Glutamatergic neuron (in vitro differentiated cells): ENCODE measurements at regions not wholly inside any gene's neighbourhood (a gene's known extent, or its start where the extent isn't known, plus 50 kb on each side); places are given as distances from the start of the nearest gene placed in this dataset.
"Not testable (repeated sequence)": the region's sequence is repeated elsewhere in the genome, so short reads cannot be mapped to it uniquely, and the experiment has no call there.

Experiments used
- DNase-seq: peaks from one replicate; pipeline ENCODE4 v3.0.0; 2022
- H3K27ac Mint-ChIP-seq: one replicate; pipeline ENCODE4 v1.8.0; 2020; ENCODE audit warnings: mild to moderate bottlenecking, mixed read lengths, inconsistent platforms; ENCODE audit not compliant: unreplicated experiment
- H3K27me3 Mint-ChIP-seq: one replicate; pipeline ENCODE4 v1.8.0; 2020; ENCODE audit warnings: mild to moderate bottlenecking, moderate library complexity, mixed read lengths, inconsistent platforms; ENCODE audit not compliant: unreplicated experiment
- H3K36me3 Mint-ChIP-seq: one replicate; pipeline ENCODE4 v1.8.0; 2020; ENCODE audit warnings: mild to moderate bottlenecking, mixed read lengths, inconsistent platforms; ENCODE audit not compliant: unreplicated experiment
- H3K4me1 Mint-ChIP-seq: one replicate; pipeline ENCODE4 v1.8.0; 2020; ENCODE audit warnings: mild to moderate bottlenecking, low read depth, mixed read lengths, inconsistent platforms; ENCODE audit not compliant: unreplicated experiment
- H3K4me3 Mint-ChIP-seq: one replicate; pipeline ENCODE4 v1.8.0; 2020; ENCODE audit warnings: mild to moderate bottlenecking, mixed read lengths, inconsistent platforms; ENCODE audit not compliant: unreplicated experiment
- H3K9me3 Mint-ChIP-seq: one replicate; pipeline ENCODE4 v1.8.0; 2020; ENCODE audit warnings: mild to moderate bottlenecking, moderate library complexity, mixed read lengths, inconsistent platforms; ENCODE audit not compliant: unreplicated experiment
- TF ChIP-seq, protein P1 (sequence below): fragments of 200-600 bp; sonication (generic); IDR thresholded peaks from one replicate; pipeline ENCODE4 v1.5.0; 2021; ENCODE audit not compliant: partially characterized antibody, unreplicated experiment

- Mint-ChIP-seq H3K27ac (no peak overlapping the region), H3K4me3 (no peak overlapping the region), H3K27me3 (no peaks in the 10 kb centered on the region), H3K4me1 (no peaks in the 10 kb centered on the region), H3K9me3 (no peaks in the 10 kb centered on the region), H3K36me3 (no peaks in the 10 kb centered on the region)
- no peak for DNase-seq
- TF ChIP-seq, protein P1, sequence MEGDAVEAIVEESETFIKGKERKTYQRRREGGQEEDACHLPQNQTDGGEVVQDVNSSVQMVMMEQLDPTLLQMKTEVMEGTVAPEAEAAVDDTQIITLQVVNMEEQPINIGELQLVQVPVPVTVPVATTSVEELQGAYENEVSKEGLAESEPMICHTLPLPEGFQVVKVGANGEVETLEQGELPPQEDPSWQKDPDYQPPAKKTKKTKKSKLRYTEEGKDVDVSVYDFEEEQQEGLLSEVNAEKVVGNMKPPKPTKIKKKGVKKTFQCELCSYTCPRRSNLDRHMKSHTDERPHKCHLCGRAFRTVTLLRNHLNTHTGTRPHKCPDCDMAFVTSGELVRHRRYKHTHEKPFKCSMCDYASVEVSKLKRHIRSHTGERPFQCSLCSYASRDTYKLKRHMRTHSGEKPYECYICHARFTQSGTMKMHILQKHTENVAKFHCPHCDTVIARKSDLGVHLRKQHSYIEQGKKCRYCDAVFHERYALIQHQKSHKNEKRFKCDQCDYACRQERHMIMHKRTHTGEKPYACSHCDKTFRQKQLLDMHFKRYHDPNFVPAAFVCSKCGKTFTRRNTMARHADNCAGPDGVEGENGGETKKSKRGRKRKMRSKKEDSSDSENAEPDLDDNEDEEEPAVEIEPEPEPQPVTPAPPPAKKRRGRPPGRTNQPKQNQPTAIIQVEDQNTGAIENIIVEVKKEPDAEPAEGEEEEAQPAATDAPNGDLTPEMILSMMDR: no peak
Observed at GRCh38 chr5:27129926-27130325, 91.5 kb upstream of the CDH9 start.

DNA sequence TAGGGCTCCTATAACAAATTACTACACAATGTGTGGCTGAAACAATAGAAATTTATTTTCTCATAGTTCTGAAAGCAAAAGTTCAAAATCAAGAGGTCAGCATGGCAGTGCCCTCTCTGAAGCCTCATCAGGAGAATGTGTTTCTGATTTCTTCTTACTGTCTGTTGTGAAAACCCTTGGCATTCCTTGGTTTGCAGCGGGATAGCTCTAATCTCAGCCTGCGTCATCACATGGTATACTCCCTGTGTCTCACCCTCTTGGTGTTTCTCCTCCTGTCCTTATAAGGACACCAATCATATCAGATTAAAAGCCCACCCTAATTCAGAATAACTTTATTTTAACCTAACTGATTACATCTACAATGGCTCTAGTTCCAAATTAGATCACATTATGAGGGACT lies 87.5 kb upstream of the CDH9 start:
- TF ChIP-seq, protein P1: no peak
- Mint-ChIP-seq H3K36me3 (no peaks in the 10 kb centered on the region), H3K4me3 (no peak overlapping the region), H3K27me3 (no peaks in the 10 kb centered on the region), H3K9me3 (no peaks in the 10 kb centered on the region), H3K4me1 (peaks cover 2% of the 10 kb centered on the region), H3K27ac (no peak overlapping the region)
- DNase-seq: no peak

- DNase-seq: no peak
Observed at GRCh38 chr5:27124590-27124989, 86.2 kb upstream of the CDH9 start.

GRCh38 chr5:27119736-27120321 lies 81.4 kb upstream of the CDH9 start:
- not testable (repeated sequence) for H3K4me1 Mint-ChIP-seq, H3K27ac Mint-ChIP-seq, H3K36me3 Mint-ChIP-seq, H3K4me3 Mint-ChIP-seq, H3K9me3 Mint-ChIP-seq, H3K27me3 Mint-ChIP-seq, DNase-seq

More at GRCh38 chr5:27124590-27124989, 86.2 kb upstream of the CDH9 start:
- no peak overlapping the region for H3K4me3 Mint-ChIP-seq
- H3K9me3 Mint-ChIP-seq: peaks cover 2% of the 10 kb centered on the region
- TF ChIP-seq, protein P1: peak; percentile 66
- H3K27me3 Mint-ChIP-seq: no peaks in the 10 kb centered on the region
- no peak overlapping the region for H3K27ac Mint-ChIP-seq
- H3K4me1 Mint-ChIP-seq: peaks cover 2% of the 10 kb centered on the region
- no peaks in the 10 kb centered on the region for H3K36me3 Mint-ChIP-seq

- H3K9me3 Mint-ChIP-seq: no peaks in the 10 kb centered on the region
- peaks cover 17% of the 10 kb centered on the region for H3K4me1 Mint-ChIP-seq
- H3K4me3 Mint-ChIP-seq: no peak overlapping the region
- TF ChIP-seq, protein P1: no peak
- H3K27ac Mint-ChIP-seq: peak overlapping the region; percentile 71
- H3K27me3 Mint-ChIP-seq: no peaks in the 10 kb centered on the region
- DNase-seq: no peak
- no peaks in the 10 kb centered on the region for H3K36me3 Mint-ChIP-seq
Observed at GRCh38 chr5:27103486-27103885, 65.1 kb upstream of the CDH9 start.

DNA sequence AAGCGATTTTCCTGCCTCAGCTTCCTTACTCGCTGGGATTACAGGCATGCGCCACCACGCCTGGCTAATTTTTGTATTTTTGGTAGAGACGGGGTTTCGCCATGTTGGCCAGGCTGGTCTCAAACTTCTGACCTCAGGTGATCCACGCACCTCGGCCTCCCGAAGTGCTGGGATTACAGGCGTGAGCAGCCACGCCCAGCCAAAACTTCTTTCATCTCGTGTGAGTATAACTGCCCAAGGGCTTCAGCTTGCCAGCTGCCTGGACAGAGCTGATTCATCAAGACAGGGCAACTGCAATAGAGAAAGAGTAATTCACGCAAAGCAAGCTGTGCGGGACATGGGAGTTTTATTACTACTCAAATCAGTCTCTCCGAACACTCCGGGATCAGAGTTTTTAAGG lies 57.4 kb upstream of the CDH9 start:
- DNase-seq, H3K36me3 Mint-ChIP-seq, H3K4me3 Mint-ChIP-seq, H3K27me3 Mint-ChIP-seq, H3K9me3 Mint-ChIP-seq: not testable (repeated sequence)
- Mint-ChIP-seq H3K27ac (peak overlapping the region; percentile 28), H3K4me1 (peaks cover 14% of the 10 kb centered on the region)
